ENCODE measurements at regions not wholly inside any gene's neighbourhood (a gene's known extent, or its start where the extent isn't known, plus 50 kb on each side); places are given as distances from the start of the nearest gene placed in this dataset.

DNA sequence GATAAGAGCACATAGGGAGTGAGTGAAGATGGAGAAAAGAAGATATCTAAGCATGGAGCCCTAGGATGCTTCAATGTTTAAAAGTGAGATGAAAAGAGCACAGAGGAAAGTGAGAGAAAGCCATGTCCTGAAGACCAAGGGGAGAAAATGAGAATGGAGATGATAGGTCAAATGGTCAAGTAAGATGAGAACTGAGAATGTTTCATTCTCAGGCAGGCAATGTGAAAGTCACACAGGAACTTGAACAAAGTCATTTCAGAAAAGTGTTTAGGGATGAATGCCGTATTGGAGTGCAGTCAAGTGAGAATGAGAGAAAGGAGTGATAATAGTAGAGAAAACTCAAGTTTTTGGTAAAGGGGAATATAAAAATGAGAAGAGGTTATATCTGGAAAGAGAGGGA is 148.7 kb upstream of the PTCHD1 start:
- Histone ChIP-seq H3K27me3 (ENCODE audit: low read depth, low read length) (peaks cover 4% of the 10 kb centered on the region; the same call in 1 of the 2 replicates), H3K9ac (ENCODE audit: low read length) (no peak overlapping the region), H3K4me3 (ENCODE audit: low read length) (no peak overlapping the region), H4K20me1 (ENCODE audit: insufficient read depth, low read length) (no peaks in the 10 kb centered on the region), H3K4me2 (ENCODE audit: low read length) (peak overlapping the region; percentile 39), H2AFZ (ENCODE audit: low read depth, low read length) (no peak overlapping the region), H3K4me1 (ENCODE audit: low read length) (peaks cover 11% of the 10 kb centered on the region), H3K9me3 (ENCODE audit: insufficient read depth, low read length) (no peaks in the 10 kb centered on the region), H3K36me3 (replicated peaks; ENCODE audit: low read depth, low read length) (no peaks in the 10 kb centered on the region), H3K27ac (ENCODE audit: low read length) (no peak overlapping the region), H3K79me2 (ENCODE audit: low read length) (no peaks in the 10 kb centered on the region)
- TF ChIP-seq EZH2phosphoT487 (IDR thresholded peaks at IDR 0.05; ENCODE audit: low read depth): no peak
- TF ChIP-seq, protein P1, sequence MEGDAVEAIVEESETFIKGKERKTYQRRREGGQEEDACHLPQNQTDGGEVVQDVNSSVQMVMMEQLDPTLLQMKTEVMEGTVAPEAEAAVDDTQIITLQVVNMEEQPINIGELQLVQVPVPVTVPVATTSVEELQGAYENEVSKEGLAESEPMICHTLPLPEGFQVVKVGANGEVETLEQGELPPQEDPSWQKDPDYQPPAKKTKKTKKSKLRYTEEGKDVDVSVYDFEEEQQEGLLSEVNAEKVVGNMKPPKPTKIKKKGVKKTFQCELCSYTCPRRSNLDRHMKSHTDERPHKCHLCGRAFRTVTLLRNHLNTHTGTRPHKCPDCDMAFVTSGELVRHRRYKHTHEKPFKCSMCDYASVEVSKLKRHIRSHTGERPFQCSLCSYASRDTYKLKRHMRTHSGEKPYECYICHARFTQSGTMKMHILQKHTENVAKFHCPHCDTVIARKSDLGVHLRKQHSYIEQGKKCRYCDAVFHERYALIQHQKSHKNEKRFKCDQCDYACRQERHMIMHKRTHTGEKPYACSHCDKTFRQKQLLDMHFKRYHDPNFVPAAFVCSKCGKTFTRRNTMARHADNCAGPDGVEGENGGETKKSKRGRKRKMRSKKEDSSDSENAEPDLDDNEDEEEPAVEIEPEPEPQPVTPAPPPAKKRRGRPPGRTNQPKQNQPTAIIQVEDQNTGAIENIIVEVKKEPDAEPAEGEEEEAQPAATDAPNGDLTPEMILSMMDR (IDR thresholded peaks at IDR 0.05; ENCODE audit: low read depth, low read length): no peak

DNA sequence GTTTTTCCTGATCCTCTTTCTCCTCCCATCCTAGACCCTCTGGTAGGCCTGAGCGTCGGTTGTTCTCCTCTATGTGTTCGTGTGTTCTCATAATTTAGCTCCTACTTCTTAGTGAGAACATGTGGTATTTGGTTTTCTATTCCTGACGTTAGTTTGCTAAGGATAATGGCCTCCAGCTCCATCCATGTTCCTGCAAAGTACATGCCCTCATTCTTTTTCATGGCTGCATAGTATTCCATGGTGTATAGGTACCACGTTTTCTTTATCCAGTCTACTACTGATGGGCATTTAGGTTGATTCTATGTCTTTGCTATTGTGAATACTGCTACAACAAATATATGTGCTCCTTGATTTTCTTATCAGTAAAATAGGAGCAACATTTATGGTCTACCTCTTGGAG is 146.8 kb upstream of the PTCHD1 start:
- TF ChIP-seq, protein P1 (IDR thresholded peaks at IDR 0.05; ENCODE audit: low read depth, low read length): no peak
- no peak for TF ChIP-seq EZH2phosphoT487 (IDR thresholded peaks at IDR 0.05; ENCODE audit: low read depth)
- Histone ChIP-seq H3K9me3 (ENCODE audit: insufficient read depth, low read length) (no peaks in the 10 kb centered on the region), H3K27ac (ENCODE audit: low read length) (no peak overlapping the region), H3K4me3 (ENCODE audit: low read length) (no peak overlapping the region), H3K36me3 (replicated peaks; ENCODE audit: low read depth, low read length) (no peaks in the 10 kb centered on the region), H3K4me1 (ENCODE audit: low read length) (peaks cover 11% of the 10 kb centered on the region), H3K4me2 (ENCODE audit: low read length) (no peak overlapping the region), H3K79me2 (ENCODE audit: low read length) (no peaks in the 10 kb centered on the region), H3K27me3 (ENCODE audit: low read depth, low read length) (peaks cover 4% of the 10 kb centered on the region; the same call in 1 of the 2 replicates), H2AFZ (ENCODE audit: low read depth, low read length) (no peak overlapping the region), H4K20me1 (ENCODE audit: insufficient read depth, low read length) (no peaks in the 10 kb centered on the region), H3K9ac (ENCODE audit: low read length) (no peak overlapping the region)

DNA sequence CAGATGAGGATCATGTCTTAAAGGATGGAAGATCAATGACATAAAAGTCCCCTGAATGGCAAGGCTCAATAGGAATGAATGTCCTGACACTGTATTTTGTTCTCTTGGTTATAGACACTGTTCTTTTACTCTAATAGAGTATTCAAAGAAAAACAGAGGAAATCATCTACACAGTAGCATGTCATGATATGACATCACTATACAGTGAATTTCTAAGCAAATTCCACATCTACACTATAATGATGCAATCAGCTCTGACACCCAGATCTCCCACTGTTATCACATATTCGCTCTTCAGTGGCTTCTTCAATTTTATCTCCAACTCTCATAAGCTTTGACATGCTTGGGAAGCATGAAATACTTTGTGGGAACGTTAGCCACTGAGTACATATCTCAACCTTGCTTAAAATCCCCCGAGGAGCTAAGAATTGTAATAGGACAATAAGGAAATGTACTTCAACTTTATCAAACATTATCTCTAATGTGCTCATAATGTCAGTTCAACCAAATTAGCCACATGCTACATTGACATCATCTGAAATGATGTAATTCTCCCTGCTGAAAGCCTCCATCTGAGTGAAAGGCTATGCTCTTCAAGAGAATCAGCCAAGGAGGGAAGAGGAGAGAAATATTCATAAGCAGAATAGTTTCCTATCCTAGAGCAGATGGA is 139.6 kb upstream of the PTCHD1 start:
- Histone ChIP-seq H3K9ac (ENCODE audit: low read length) (no peak overlapping the region), H3K79me2 (ENCODE audit: low read length) (no peaks in the 10 kb centered on the region), H3K27me3 (ENCODE audit: low read depth, low read length) (no peaks in the 10 kb centered on the region; the same call in 1 of the 2 replicates), H3K27ac (ENCODE audit: low read length) (no peak overlapping the region), H3K4me3 (ENCODE audit: low read length) (no peak overlapping the region), H3K36me3 (replicated peaks; ENCODE audit: low read depth, low read length) (no peaks in the 10 kb centered on the region), H4K20me1 (ENCODE audit: insufficient read depth, low read length) (no peaks in the 10 kb centered on the region), H2AFZ (ENCODE audit: low read depth, low read length) (no peak overlapping the region), H3K4me2 (ENCODE audit: low read length) (no peak overlapping the region), H3K4me1 (ENCODE audit: low read length) (no peaks in the 10 kb centered on the region), H3K9me3 (ENCODE audit: insufficient read depth, low read length) (no peaks in the 10 kb centered on the region)
- TF ChIP-seq EZH2phosphoT487 (IDR thresholded peaks at IDR 0.05; ENCODE audit: low read depth): no peak
- TF ChIP-seq, protein P1 (IDR thresholded peaks at IDR 0.05; ENCODE audit: low read depth, low read length): no peak

DNA sequence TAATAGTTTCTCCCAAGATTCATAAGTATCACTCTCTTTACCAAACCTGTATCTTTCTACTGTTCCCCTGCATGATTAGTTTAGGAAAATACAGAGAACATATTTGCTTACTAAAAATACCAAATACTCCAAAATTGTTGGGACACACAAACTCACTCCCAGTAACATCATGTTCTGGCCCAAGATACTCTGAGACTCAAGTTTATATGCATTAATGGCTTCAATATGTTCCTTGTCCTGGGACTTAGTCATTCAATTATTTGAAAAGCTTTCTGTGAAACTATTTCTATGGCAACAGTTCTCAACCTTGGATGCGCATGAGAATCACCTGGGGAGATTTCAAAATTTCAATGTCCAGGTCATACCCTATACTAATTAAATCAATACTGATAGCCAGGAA is 138.9 kb upstream of the PTCHD1 start:
- Histone ChIP-seq H3K9me3 (ENCODE audit: insufficient read depth, low read length) (no peaks in the 10 kb centered on the region), H3K4me1 (ENCODE audit: low read length) (no peaks in the 10 kb centered on the region), H3K9ac (ENCODE audit: low read length) (no peak overlapping the region), H3K36me3 (replicated peaks; ENCODE audit: low read depth, low read length) (no peaks in the 10 kb centered on the region), H2AFZ (ENCODE audit: low read depth, low read length) (no peak overlapping the region), H3K27ac (ENCODE audit: low read length) (no peak overlapping the region), H4K20me1 (ENCODE audit: insufficient read depth, low read length) (no peaks in the 10 kb centered on the region), H3K79me2 (ENCODE audit: low read length) (no peaks in the 10 kb centered on the region), H3K4me3 (ENCODE audit: low read length) (no peak overlapping the region), H3K4me2 (ENCODE audit: low read length) (no peak overlapping the region), H3K27me3 (ENCODE audit: low read depth, low read length) (no peaks in the 10 kb centered on the region; the same call in 1 of the 2 replicates)
- no peak for TF ChIP-seq EZH2phosphoT487 (IDR thresholded peaks at IDR 0.05; ENCODE audit: low read depth)
- TF ChIP-seq, protein P1 (IDR thresholded peaks at IDR 0.05; ENCODE audit: low read depth, low read length): no peak

All from OCI-LY3 (cell line).